Left ventricle myocardium inferior (tissue), 1 donor: ENCODE measurements at regions not wholly inside any gene's neighbourhood (a gene's known extent, or its start where the extent isn't known, plus 50 kb on each side); places are given as distances from the start of the nearest gene placed in this dataset.

Experiments used
- DNase-seq: peaks from one replicate; pipeline ENCODE4 v3.0.0-alpha.2; 2020
- H3K27ac ChIP-seq: fragments of 200-600 bp; replicated peaks from 2 replicates; pipeline ENCODE4 v1.8.0; 2021
- H3K27me3 ChIP-seq: fragments of 200-600 bp; 2 replicates; pipeline ENCODE4 v1.8.0; 2021; ENCODE audit warnings: low read depth
- H3K36me3 ChIP-seq: fragments of 200-600 bp; 2 replicates; pipeline ENCODE4 v1.8.0; 2021
- H3K4me1 ChIP-seq: fragments of 200-600 bp; 2 replicates; pipeline ENCODE4 v1.8.0; 2021
- H3K4me3 ChIP-seq: fragments of 200-600 bp; 2 replicates; pipeline ENCODE4 v1.8.0; 2021; ENCODE audit warnings: mild to moderate bottlenecking, moderate library complexity
- H3K9me3 ChIP-seq: fragments of 200-600 bp; replicated peaks from 2 replicates; pipeline ENCODE4 v1.8.0; 2021
- intact Hi-C: fragments of 100-400 bp; cut with micrococcal nuclease; formaldehyde crosslinking; loops from one replicate; pipeline ENCODE4 v1.11.0; 2022
- TF ChIP-seq, protein P1 (sequence below): fragments of 200-600 bp; IDR thresholded peaks from 2 replicates; pipeline ENCODE4 v1.8.0; 2021; ENCODE audit warnings: antibody characterized with exemption, mild to moderate bottlenecking, borderline replicate concordance
- donor health status: DM: no; HTN: yes; CAD: no; lungs with severe emphysema.

GRCh38 chr2:43123486-43123885 is 102.9 kb downstream of the ZFP36L2 start:
- Histone ChIP-seq H3K4me3 (no peak overlapping the region), H3K4me1 (peaks cover 22% of the 10 kb centered on the region), H3K27me3 (no peaks in the 10 kb centered on the region), H3K27ac (peak overlapping the region; percentile 23), H3K36me3 (no peaks in the 10 kb centered on the region), H3K9me3 (peaks cover 13% of the 10 kb centered on the region)
- DNase-seq, result no peak
- TF ChIP-seq, protein P1, sequence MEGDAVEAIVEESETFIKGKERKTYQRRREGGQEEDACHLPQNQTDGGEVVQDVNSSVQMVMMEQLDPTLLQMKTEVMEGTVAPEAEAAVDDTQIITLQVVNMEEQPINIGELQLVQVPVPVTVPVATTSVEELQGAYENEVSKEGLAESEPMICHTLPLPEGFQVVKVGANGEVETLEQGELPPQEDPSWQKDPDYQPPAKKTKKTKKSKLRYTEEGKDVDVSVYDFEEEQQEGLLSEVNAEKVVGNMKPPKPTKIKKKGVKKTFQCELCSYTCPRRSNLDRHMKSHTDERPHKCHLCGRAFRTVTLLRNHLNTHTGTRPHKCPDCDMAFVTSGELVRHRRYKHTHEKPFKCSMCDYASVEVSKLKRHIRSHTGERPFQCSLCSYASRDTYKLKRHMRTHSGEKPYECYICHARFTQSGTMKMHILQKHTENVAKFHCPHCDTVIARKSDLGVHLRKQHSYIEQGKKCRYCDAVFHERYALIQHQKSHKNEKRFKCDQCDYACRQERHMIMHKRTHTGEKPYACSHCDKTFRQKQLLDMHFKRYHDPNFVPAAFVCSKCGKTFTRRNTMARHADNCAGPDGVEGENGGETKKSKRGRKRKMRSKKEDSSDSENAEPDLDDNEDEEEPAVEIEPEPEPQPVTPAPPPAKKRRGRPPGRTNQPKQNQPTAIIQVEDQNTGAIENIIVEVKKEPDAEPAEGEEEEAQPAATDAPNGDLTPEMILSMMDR, result no peak
- intact Hi-C loops, result loop anchor here (10.0 kb wide), 1 partner anchor 361 kb away; no protein-coding TSS in a partner anchor

- H3K4me3 ChIP-seq, result no peak overlapping the region
- H3K27me3 ChIP-seq, result no peaks in the 10 kb centered on the region
- no peak for DNase-seq
- no peaks in the 10 kb centered on the region for H3K36me3 ChIP-seq
- intact Hi-C loops, result loop anchor here (10.0 kb wide), 1 partner anchor 362 kb away; no protein-coding TSS in a partner anchor
- peaks cover 19% of the 10 kb centered on the region for H3K4me1 ChIP-seq
- peak overlapping the region; percentile 23 for H3K27ac ChIP-seq
- peaks cover 18% of the 10 kb centered on the region for H3K9me3 ChIP-seq
- TF ChIP-seq, protein P1, result no peak
Observed at GRCh38 chr2:43123028-43123427, 103.4 kb downstream of the ZFP36L2 start.

DNA sequence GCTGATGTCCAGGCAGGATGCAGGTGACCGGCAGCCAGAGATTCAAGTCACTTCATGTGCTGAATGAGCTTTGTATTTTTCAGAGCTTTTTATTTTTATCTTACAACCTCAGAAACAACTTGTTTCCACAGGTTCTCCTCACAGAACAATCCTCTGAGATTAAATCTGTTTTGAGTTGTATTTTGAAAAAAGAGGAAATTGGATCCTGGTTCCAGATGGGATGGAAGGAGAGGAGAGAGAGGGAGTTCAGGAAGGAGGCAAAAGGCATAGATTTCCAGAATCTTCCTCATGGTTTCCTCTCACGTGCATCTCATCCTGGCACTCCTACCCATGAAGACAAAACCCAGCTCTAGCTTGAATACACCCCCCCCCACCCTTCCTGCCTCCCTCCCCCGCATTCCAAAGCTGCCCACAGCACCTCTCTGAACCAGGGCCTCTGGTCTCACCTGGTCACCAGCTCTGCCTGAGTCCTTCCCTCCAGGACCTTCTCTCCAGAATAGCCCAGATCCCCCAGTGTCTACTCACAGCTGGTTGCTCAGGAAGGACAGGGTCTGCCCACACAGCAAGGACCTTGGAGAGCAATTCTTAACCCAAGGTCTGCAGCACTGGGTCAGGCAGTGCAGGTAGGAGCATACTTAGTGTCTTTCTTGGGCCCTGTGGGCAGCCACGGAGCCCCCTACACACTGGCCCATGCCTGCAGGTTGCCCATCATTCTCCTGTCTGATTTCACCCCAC is 104.7 kb downstream of the ZFP36L2 start:
- TF ChIP-seq, protein P1, result no peak

DNA sequence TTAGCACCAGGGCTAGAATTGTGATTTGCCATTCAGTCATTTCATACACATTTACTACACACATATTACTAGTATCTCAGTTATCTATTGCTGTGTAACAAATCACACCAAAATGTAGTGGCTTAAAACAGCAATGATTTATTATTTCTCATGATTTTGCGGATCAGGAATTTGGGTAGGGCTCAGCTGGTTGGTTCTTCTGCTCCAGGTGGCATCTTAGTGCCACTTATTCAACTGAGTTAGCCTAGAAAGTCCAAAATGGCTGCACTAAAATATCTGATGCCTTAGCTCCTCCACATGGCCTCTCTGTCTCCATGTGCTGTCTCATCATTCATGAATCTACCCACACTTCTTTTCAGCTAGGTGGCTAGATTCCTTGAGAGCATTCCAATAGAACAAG is 107.1 kb downstream of the ZFP36L2 start:
- intact Hi-C loops, result no loop called here
- Histone ChIP-seq H3K4me1 (peaks cover 6% of the 10 kb centered on the region), H3K27ac (no peak overlapping the region), H3K9me3 (peaks cover 22% of the 10 kb centered on the region), H3K36me3 (no peaks in the 10 kb centered on the region), H3K4me3 (no peak overlapping the region), H3K27me3 (no peaks in the 10 kb centered on the region)
- no peak for DNase-seq
- TF ChIP-seq, protein P1, result no peak

More for the DNA sequence above, 104.7 kb downstream of the ZFP36L2 start:
- Histone ChIP-seq H3K36me3 (no peaks in the 10 kb centered on the region), H3K4me1 (peaks cover 13% of the 10 kb centered on the region), H3K27me3 (no peaks in the 10 kb centered on the region), H3K4me3 (no peak overlapping the region), H3K27ac (no peak overlapping the region), H3K9me3 (peaks cover 22% of the 10 kb centered on the region)
- no peak for DNase-seq
- intact Hi-C loops, result loop anchor here (10.0 kb wide), 1 partner anchor 363 kb away; no protein-coding TSS in a partner anchor

GRCh38 chr2:43117521-43118143 is 108.8 kb downstream of the ZFP36L2 start:
- no peak for DNase-seq
- TF ChIP-seq, protein P1, result no peak
- peaks cover 20% of the 10 kb centered on the region for H3K4me1 ChIP-seq
- H3K27ac ChIP-seq, result peak overlapping the region; percentile 27
- H3K9me3 ChIP-seq, result peaks cover 22% of the 10 kb centered on the region
- intact Hi-C loops, result no loop called here
- no peaks in the 10 kb centered on the region for H3K36me3 ChIP-seq
- no peaks in the 10 kb centered on the region for H3K27me3 ChIP-seq
- no peak overlapping the region for H3K4me3 ChIP-seq
